Right lobe of liver (tissue), 4 donors: ENCODE measurements at regions not wholly inside any gene's neighbourhood (a gene's known extent, or its start where the extent isn't known, plus 50 kb on each side); places are given as distances from the start of the nearest gene placed in this dataset.

Experiments used
- CTCF ChIP-seq, 4 donors: fragments of 200-600 bp in 3 of 4; fragments of 450-650 bp in 1 of 4; IDR thresholded peaks; one replicate each; pipeline versions ENCODE4 v1.5.1 to v1.8.0; 2016 to 2022; ENCODE audit warnings: antibody characterized with exemption in 4 of 4, mild to moderate bottlenecking in 2 of 4
- POLR2A ChIP-seq: fragments of 450-650 bp; IDR thresholded peaks from one replicate; pipeline ENCODE4 v1.6.1; 2017; ENCODE audit warnings: antibody characterized with exemption, mild to moderate bottlenecking
- donor health status: DM: no; HTN: no; CAD: no.
- donor health status: DM: no; HTN: no; CAD: no.
- donor health status: DM: no; HTN: yes; CAD: no.

GRCh38 chr6:84618836-84619235, 145.6 kb downstream of the TBX18 start:
- TF ChIP-seq CTCF (IDR thresholded peaks at IDR 0.05) (no peak), POLR2A (no peak)
